ENCODE measurements at regions not wholly inside any gene's neighbourhood (a gene's known extent, or its start where the extent isn't known, plus 50 kb on each side); places are given as distances from the start of the nearest gene placed in this dataset.

DNA sequence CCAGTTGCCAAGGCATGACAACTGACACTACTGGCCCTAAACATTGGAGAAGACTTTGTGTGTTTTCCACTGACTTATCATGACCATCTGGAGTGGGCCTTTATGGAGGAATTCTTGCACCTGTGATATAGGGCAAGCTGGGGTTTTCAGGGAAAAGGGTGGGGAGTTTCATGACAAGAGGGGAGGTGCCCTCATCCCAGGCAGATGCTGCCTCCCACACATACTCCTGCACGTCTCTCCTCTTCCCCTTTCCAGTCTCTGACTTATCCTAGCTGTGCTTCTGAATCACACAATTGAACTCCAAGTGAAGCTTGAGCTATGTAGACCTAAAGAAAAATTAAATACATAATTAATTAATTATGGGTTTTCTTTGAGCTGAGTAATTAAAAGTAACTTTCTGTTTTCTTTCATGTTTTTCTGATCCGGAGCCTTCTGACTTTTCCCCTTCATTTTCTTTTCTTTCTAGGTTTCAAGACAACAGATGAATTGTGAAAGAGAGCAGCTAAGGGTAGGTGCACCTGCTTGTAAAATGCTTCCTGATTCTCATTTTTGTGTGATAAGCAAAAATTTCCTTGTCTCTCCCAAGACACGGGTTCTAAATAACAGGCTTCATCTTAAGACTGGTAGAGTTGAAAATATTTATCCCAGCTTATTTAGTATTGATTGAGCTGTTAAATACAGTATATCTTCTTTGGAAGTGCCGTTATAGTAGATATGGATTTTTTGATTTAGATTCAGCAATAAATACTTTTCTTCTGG lies 280.9 kb upstream of the RBFOX1 start:
- Histone ChIP-seq H3K4me1 (ENCODE audit: insufficient read depth) (no peaks in the 10 kb centered on the region), H2AFZ (no peak overlapping the region), H3K4me2 (no peak overlapping the region), H3K79me2 (replicated peaks; ENCODE audit: insufficient read depth) (no peaks in the 10 kb centered on the region), H3K4me3 (no peak overlapping the region), H3K9me2 (ENCODE audit: insufficient read depth) (no peaks in the 10 kb centered on the region), H3K36me3 (ENCODE audit: insufficient read depth) (no peaks in the 10 kb centered on the region), H4K20me1 (replicated peaks; ENCODE audit: insufficient read depth) (no peaks in the 10 kb centered on the region), H3F3A (replicated peaks; ENCODE audit: low read depth) (no peaks in the 10 kb centered on the region), H3K27ac (ENCODE audit: low read depth) (no peak overlapping the region), H3K27me3 (ENCODE audit: insufficient read depth) (no peaks in the 10 kb centered on the region)
- H3K27ac Mint-ChIP-seq = no peak overlapping the region
- no peak for DNase-seq (ENCODE audit: low spot score)
- peaks cover 3% of the 10 kb centered on the region; the same call in 2 of the 3 replicates for H3K4me1 Mint-ChIP-seq
- H3K27me3 Mint-ChIP-seq (ENCODE audit: insufficient read depth, low read depth, poor library complexity) = peaks cover 2% of the 10 kb centered on the region
- no peak overlapping the region for H3K4me3 Mint-ChIP-seq
- H3K9me3 Mint-ChIP-seq = peaks cover 82% of the 10 kb centered on the region
- no peaks in the 10 kb centered on the region; the same call in 2 of the 3 replicates for H3K36me3 Mint-ChIP-seq (ENCODE audit: low read depth)
- no peak for TF ChIP-seq CREB1 (CRISPR knock-in tag; IDR thresholded peaks at IDR 0.05; ENCODE audit: low read depth)
- TF ChIP-seq, protein P1, sequence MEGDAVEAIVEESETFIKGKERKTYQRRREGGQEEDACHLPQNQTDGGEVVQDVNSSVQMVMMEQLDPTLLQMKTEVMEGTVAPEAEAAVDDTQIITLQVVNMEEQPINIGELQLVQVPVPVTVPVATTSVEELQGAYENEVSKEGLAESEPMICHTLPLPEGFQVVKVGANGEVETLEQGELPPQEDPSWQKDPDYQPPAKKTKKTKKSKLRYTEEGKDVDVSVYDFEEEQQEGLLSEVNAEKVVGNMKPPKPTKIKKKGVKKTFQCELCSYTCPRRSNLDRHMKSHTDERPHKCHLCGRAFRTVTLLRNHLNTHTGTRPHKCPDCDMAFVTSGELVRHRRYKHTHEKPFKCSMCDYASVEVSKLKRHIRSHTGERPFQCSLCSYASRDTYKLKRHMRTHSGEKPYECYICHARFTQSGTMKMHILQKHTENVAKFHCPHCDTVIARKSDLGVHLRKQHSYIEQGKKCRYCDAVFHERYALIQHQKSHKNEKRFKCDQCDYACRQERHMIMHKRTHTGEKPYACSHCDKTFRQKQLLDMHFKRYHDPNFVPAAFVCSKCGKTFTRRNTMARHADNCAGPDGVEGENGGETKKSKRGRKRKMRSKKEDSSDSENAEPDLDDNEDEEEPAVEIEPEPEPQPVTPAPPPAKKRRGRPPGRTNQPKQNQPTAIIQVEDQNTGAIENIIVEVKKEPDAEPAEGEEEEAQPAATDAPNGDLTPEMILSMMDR (conservative IDR thresholded peaks at IDR 0.05; ENCODE audit: low read depth in 2 of 2) = no peak
- no peak for TF ChIP-seq ZNF331 (CRISPR knock-in tag; IDR thresholded peaks at IDR 0.05; ENCODE audit: low read depth)
- no peak for TF ChIP-seq ZNF114 (CRISPR knock-in tag; IDR thresholded peaks at IDR 0.05)
- TF ChIP-seq EZH2 (IDR thresholded peaks at IDR 0.05; ENCODE audit: low read depth, unreplicated experiment) = no peak
- TF ChIP-seq JUNB (IDR thresholded peaks at IDR 0.05; ENCODE audit: unreplicated experiment) = no peak
- TF ChIP-seq POLR2AphosphoS5 (IDR thresholded peaks at IDR 0.05; ENCODE audit: low read depth) = no peak
- TF ChIP-seq EZH2phosphoT487 (IDR thresholded peaks at IDR 0.05; ENCODE audit: unreplicated experiment) = no peak
- TF ChIP-seq STAT1 (IDR thresholded peaks at IDR 0.05; ENCODE audit: unreplicated experiment) = no peak
- TF ChIP-seq, protein P2, sequence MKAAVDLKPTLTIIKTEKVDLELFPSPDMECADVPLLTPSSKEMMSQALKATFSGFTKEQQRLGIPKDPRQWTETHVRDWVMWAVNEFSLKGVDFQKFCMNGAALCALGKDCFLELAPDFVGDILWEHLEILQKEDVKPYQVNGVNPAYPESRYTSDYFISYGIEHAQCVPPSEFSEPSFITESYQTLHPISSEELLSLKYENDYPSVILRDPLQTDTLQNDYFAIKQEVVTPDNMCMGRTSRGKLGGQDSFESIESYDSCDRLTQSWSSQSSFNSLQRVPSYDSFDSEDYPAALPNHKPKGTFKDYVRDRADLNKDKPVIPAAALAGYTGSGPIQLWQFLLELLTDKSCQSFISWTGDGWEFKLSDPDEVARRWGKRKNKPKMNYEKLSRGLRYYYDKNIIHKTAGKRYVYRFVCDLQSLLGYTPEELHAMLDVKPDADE (IDR thresholded peaks at IDR 0.05) = no peak
- TF ChIP-seq, protein P3, sequence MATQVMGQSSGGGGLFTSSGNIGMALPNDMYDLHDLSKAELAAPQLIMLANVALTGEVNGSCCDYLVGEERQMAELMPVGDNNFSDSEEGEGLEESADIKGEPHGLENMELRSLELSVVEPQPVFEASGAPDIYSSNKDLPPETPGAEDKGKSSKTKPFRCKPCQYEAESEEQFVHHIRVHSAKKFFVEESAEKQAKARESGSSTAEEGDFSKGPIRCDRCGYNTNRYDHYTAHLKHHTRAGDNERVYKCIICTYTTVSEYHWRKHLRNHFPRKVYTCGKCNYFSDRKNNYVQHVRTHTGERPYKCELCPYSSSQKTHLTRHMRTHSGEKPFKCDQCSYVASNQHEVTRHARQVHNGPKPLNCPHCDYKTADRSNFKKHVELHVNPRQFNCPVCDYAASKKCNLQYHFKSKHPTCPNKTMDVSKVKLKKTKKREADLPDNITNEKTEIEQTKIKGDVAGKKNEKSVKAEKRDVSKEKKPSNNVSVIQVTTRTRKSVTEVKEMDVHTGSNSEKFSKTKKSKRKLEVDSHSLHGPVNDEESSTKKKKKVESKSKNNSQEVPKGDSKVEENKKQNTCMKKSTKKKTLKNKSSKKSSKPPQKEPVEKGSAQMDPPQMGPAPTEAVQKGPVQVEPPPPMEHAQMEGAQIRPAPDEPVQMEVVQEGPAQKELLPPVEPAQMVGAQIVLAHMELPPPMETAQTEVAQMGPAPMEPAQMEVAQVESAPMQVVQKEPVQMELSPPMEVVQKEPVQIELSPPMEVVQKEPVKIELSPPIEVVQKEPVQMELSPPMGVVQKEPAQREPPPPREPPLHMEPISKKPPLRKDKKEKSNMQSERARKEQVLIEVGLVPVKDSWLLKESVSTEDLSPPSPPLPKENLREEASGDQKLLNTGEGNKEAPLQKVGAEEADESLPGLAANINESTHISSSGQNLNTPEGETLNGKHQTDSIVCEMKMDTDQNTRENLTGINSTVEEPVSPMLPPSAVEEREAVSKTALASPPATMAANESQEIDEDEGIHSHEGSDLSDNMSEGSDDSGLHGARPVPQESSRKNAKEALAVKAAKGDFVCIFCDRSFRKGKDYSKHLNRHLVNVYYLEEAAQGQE (IDR thresholded peaks at IDR 0.05; ENCODE audit: unreplicated experiment) = no peak
- TF ChIP-seq, protein P4, sequence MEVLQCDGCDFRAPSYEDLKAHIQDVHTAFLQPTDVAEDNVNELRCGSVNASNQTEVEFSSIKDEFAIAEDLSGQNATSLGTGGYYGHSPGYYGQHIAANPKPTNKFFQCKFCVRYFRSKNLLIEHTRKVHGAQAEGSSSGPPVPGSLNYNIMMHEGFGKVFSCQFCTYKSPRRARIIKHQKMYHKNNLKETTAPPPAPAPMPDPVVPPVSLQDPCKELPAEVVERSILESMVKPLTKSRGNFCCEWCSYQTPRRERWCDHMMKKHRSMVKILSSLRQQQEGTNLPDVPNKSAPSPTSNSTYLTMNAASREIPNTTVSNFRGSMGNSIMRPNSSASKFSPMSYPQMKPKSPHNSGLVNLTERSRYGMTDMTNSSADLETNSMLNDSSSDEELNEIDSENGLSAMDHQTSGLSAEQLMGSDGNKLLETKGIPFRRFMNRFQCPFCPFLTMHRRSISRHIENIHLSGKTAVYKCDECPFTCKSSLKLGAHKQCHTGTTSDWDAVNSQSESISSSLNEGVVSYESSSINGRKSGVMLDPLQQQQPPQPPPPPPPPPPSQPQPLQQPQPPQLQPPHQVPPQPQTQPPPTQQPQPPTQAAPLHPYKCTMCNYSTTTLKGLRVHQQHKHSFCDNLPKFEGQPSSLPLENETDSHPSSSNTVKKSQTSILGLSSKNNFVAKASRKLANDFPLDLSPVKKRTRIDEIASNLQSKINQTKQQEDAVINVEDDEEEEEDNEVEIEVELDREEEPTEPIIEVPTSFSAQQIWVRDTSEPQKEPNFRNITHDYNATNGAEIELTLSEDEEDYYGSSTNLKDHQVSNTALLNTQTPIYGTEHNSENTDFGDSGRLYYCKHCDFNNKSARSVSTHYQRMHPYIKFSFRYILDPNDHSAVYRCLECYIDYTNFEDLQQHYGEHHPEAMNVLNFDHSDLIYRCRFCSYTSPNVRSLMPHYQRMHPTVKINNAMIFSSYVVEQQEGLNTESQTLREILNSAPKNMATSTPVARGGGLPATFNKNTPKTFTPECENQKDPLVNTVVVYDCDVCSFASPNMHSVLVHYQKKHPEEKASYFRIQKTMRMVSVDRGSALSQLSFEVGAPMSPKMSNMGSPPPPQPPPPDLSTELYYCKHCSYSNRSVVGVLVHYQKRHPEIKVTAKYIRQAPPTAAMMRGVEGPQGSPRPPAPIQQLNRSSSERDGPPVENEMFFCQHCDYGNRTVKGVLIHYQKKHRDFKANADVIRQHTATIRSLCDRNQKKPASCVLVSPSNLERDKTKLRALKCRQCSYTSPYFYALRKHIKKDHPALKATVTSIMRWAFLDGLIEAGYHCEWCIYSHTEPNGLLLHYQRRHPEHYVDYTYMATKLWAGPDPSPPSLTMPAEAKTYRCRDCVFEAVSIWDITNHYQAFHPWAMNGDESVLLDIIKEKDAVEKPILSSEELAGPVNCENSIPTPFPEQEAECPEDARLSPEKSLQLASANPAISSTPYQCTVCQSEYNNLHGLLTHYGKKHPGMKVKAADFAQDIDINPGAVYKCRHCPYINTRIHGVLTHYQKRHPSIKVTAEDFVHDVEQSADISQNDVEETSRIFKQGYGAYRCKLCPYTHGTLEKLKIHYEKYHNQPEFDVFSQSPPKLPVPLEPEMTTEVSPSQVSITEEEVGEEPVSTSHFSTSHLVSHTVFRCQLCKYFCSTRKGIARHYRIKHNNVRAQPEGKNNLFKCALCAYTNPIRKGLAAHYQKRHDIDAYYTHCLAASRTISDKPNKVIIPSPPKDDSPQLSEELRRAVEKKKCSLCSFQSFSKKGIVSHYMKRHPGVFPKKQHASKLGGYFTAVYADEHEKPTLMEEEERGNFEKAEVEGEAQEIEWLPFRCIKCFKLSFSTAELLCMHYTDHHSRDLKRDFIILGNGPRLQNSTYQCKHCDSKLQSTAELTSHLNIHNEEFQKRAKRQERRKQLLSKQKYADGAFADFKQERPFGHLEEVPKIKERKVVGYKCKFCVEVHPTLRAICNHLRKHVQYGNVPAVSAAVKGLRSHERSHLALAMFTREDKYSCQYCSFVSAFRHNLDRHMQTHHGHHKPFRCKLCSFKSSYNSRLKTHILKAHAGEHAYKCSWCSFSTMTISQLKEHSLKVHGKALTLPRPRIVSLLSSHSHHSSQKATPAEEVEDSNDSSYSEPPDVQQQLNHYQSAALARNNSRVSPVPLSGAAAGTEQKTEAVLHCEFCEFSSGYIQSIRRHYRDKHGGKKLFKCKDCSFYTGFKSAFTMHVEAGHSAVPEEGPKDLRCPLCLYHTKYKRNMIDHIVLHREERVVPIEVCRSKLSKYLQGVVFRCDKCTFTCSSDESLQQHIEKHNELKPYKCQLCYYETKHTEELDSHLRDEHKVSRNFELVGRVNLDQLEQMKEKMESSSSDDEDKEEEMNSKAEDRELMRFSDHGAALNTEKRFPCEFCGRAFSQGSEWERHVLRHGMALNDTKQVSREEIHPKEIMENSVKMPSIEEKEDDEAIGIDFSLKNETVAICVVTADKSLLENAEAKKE (CRISPR knock-in tag; IDR thresholded peaks at IDR 0.05) = no peak
- TF ChIP-seq NANOG (IDR thresholded peaks at IDR 0.05; ENCODE audit: borderline replicate concordance) = no peak
- ATAC-seq = no peak
